ENCODE measurements at regions not wholly inside any gene's neighbourhood (a gene's known extent, or its start where the extent isn't known, plus 50 kb on each side); places are given as distances from the start of the nearest gene placed in this dataset.
"Not testable (repeated sequence)": the region's sequence is repeated elsewhere in the genome, so short reads cannot be mapped to it uniquely, and the experiment has no call there.

GRCh38 chr1:113307771-113308445, 82.4 kb upstream of the MAGI3 start:
- Histone ChIP-seq H3K36me3 (ENCODE audit: control insufficient read depth, insufficient read depth, low read length) (no peaks in the 10 kb centered on the region), H3K4me3 (ENCODE audit: low read depth, low read length) (no peak overlapping the region), H3K27me3 (ENCODE audit: control insufficient read depth, insufficient read depth, low read length) (no peaks in the 10 kb centered on the region)
- DNase-seq (ENCODE audit: low read depth): peak; percentile 62
- TF ChIP-seq, protein P1, sequence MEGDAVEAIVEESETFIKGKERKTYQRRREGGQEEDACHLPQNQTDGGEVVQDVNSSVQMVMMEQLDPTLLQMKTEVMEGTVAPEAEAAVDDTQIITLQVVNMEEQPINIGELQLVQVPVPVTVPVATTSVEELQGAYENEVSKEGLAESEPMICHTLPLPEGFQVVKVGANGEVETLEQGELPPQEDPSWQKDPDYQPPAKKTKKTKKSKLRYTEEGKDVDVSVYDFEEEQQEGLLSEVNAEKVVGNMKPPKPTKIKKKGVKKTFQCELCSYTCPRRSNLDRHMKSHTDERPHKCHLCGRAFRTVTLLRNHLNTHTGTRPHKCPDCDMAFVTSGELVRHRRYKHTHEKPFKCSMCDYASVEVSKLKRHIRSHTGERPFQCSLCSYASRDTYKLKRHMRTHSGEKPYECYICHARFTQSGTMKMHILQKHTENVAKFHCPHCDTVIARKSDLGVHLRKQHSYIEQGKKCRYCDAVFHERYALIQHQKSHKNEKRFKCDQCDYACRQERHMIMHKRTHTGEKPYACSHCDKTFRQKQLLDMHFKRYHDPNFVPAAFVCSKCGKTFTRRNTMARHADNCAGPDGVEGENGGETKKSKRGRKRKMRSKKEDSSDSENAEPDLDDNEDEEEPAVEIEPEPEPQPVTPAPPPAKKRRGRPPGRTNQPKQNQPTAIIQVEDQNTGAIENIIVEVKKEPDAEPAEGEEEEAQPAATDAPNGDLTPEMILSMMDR (IDR thresholded peaks at IDR 0.05; ENCODE audit: insufficient read depth, low read length, poor library complexity, severe bottlenecking): no peak

- H3K4me3 ChIP-seq (ENCODE audit: low read depth, low read length); H3K27me3 ChIP-seq (ENCODE audit: control insufficient read depth, insufficient read depth, low read length); H3K36me3 ChIP-seq (ENCODE audit: control insufficient read depth, insufficient read depth, low read length); DNase-seq (ENCODE audit: low read depth): not testable (repeated sequence)
Measured at GRCh38 chr1:113312651-113313050, 77.7 kb upstream of the MAGI3 start.

DNA sequence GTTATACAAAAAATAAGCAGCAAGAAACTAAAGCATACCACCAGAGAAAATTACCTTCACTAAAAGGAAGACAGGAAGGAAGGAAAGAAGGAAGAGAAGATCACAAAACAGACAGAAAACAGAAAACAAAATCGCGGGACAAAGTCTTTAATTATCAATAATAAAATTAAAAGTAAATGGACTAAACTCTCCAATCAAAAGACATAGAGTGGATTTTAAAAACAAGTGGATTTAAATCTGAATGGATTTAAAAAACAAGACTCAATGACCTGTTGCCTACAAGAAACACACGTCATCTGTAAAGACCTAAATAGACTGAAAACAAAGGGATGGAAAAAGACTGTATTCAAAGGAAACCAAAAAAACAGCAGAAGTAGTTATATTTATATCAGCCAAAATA, 75.7 kb upstream of the MAGI3 start:
- TF ChIP-seq, protein P1 (IDR thresholded peaks at IDR 0.05; ENCODE audit: insufficient read depth, low read length, poor library complexity, severe bottlenecking): no peak

DNA sequence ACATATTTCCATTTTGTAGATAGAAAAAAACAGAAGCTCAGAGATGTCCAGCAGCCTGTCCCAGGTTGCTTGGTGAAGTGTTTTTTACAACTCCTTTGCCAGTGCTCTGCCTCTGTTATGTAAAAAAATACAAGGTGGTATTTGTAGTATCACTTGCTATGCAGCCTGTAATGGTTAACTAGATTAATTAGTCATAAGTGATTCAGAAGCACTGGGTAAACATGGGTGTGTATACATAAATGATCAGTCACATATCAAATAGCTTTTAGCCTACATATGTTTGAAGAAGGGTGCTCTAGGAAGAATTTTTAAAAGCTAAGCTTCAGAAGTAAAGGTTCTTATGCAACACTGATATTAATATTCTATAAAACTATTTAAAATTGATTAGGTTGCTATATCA, 70.0 kb upstream of the MAGI3 start:
- no peak for DNase-seq (ENCODE audit: low read depth)
- TF ChIP-seq, protein P1 (IDR thresholded peaks at IDR 0.05; ENCODE audit: insufficient read depth, low read length, poor library complexity, severe bottlenecking): no peak

More for the DNA sequence above, 75.7 kb upstream of the MAGI3 start:
- DNase-seq (ENCODE audit: low read depth): no peak
- no peak overlapping the region for H3K4me3 ChIP-seq (ENCODE audit: low read depth, low read length)
- no peaks in the 10 kb centered on the region for H3K36me3 ChIP-seq (ENCODE audit: control insufficient read depth, insufficient read depth, low read length)
- no peaks in the 10 kb centered on the region for H3K27me3 ChIP-seq (ENCODE audit: control insufficient read depth, insufficient read depth, low read length)

GRCh38 chr1:113320972-113321680, 69.2 kb upstream of the MAGI3 start:
- Histone ChIP-seq H3K4me3 (ENCODE audit: low read depth, low read length) (no peak overlapping the region), H3K27me3 (ENCODE audit: control insufficient read depth, insufficient read depth, low read length) (no peaks in the 10 kb centered on the region), H3K36me3 (ENCODE audit: control insufficient read depth, insufficient read depth, low read length) (no peaks in the 10 kb centered on the region)
- DNase-seq (ENCODE audit: low read depth): no peak
- TF ChIP-seq, protein P1 (IDR thresholded peaks at IDR 0.05; ENCODE audit: insufficient read depth, low read length, poor library complexity, severe bottlenecking): no peak

More for the DNA sequence above, 70.0 kb upstream of the MAGI3 start:
- Histone ChIP-seq H3K4me3 (ENCODE audit: low read depth, low read length) (no peak overlapping the region), H3K27me3 (ENCODE audit: control insufficient read depth, insufficient read depth, low read length) (no peaks in the 10 kb centered on the region), H3K36me3 (ENCODE audit: control insufficient read depth, insufficient read depth, low read length) (no peaks in the 10 kb centered on the region)

- no peak for DNase-seq (ENCODE audit: low read depth)
- Histone ChIP-seq H3K4me3 (ENCODE audit: low read depth, low read length) (no peak overlapping the region), H3K27me3 (ENCODE audit: control insufficient read depth, insufficient read depth, low read length) (no peaks in the 10 kb centered on the region), H3K36me3 (ENCODE audit: control insufficient read depth, insufficient read depth, low read length) (no peaks in the 10 kb centered on the region)
- TF ChIP-seq, protein P1 (IDR thresholded peaks at IDR 0.05; ENCODE audit: insufficient read depth, low read length, poor library complexity, severe bottlenecking): no peak
Measured at GRCh38 chr1:113321771-113322387, 68.4 kb upstream of the MAGI3 start.
